Gastroesophageal sphincter (tissue), 2 donors: ENCODE measurements at regions not wholly inside any gene's neighbourhood (a gene's known extent, or its start where the extent isn't known, plus 50 kb on each side); places are given as distances from the start of the nearest gene placed in this dataset.

Source experiments
- POLR2A ChIP-seq, 2 donors: fragments of 450-650 bp; IDR thresholded peaks; one replicate each; pipeline ENCODE4 v1.6.1; 2017; ENCODE audit warnings: antibody characterized with exemption in 2 of 2, mild to moderate bottlenecking in 2 of 2, moderate library complexity in 1 of 2
- POLR2AphosphoS5 ChIP-seq: sonication (generic); formaldehyde crosslinking; IDR thresholded peaks from one replicate; pipeline ENCODE4 v1.6.1; 2017; ENCODE audit warnings: antibody characterized with exemption

- TF ChIP-seq POLR2AphosphoS5: no peak
- no peak for TF ChIP-seq POLR2A (IDR thresholded peaks at IDR 0.05)
Observed at GRCh38 chr11:79579063-79579462, 138.2 kb upstream of the TENM4 start.
